ENCODE measurements at regions not wholly inside any gene's neighbourhood (a gene's known extent, or its start where the extent isn't known, plus 50 kb on each side); places are given as distances from the start of the nearest gene placed in this dataset.

GRCh38 chr3:30193625-30194044 is 412.8 kb upstream of the TGFBR2 start:
- no peak for TF ChIP-seq CTCF (IDR thresholded peaks at IDR 0.05; ENCODE audit: extremely low read depth, low read depth, low read length)
- H3K9me3 ChIP-seq (ENCODE audit: low read depth, low read length), result no peaks in the 10 kb centered on the region
- no peaks in the 10 kb centered on the region for H3K36me3 ChIP-seq (ENCODE audit: insufficient read depth, low read length)
- H4K20me1 ChIP-seq (ENCODE audit: insufficient read depth, low read length), result no peaks in the 10 kb centered on the region
- no peak for DNase-seq (ENCODE audit: insufficient read length, low spot score, missing footprints)
- H3K4me3 ChIP-seq (ENCODE audit: insufficient read depth, low read length), result no peak overlapping the region
- H2AFZ ChIP-seq (ENCODE audit: low read length), result no peak overlapping the region
- H3K4me2 ChIP-seq (ENCODE audit: insufficient read depth, low read length), result no peak overlapping the region
- H3K27ac ChIP-seq (ENCODE audit: low read depth, low read length), result no peak overlapping the region
- H3K79me2 ChIP-seq (ENCODE audit: insufficient read depth, low read length), result no peaks in the 10 kb centered on the region
- H3K4me1 ChIP-seq (ENCODE audit: insufficient read depth, low read length), result peaks cover 8% of the 10 kb centered on the region
- no peaks in the 10 kb centered on the region for H3K27me3 ChIP-seq (ENCODE audit: insufficient read depth, low read length)

- Histone ChIP-seq H3K4me3 (ENCODE audit: insufficient read depth, low read length) (no peak overlapping the region), H3K9me3 (ENCODE audit: low read depth, low read length) (no peaks in the 10 kb centered on the region), H3K27ac (ENCODE audit: low read depth, low read length) (no peak overlapping the region), H3K4me2 (ENCODE audit: insufficient read depth, low read length) (no peak overlapping the region), H3K79me2 (ENCODE audit: insufficient read depth, low read length) (no peaks in the 10 kb centered on the region), H2AFZ (ENCODE audit: low read length) (no peak overlapping the region), H3K4me1 (ENCODE audit: insufficient read depth, low read length) (peaks cover 21% of the 10 kb centered on the region), H3K36me3 (ENCODE audit: insufficient read depth, low read length) (no peaks in the 10 kb centered on the region), H3K27me3 (ENCODE audit: insufficient read depth, low read length) (no peaks in the 10 kb centered on the region), H4K20me1 (ENCODE audit: insufficient read depth, low read length) (no peaks in the 10 kb centered on the region)
- TF ChIP-seq CTCF (IDR thresholded peaks at IDR 0.05; ENCODE audit: extremely low read depth, low read depth, low read length), result no peak
- no peak for DNase-seq (ENCODE audit: insufficient read length, low spot score, missing footprints)
Measured at GRCh38 chr3:30195352-30195751, 411.0 kb upstream of the TGFBR2 start.

- Histone ChIP-seq H3K36me3 (ENCODE audit: insufficient read depth, low read length) (no peaks in the 10 kb centered on the region), H3K4me3 (ENCODE audit: insufficient read depth, low read length) (no peak overlapping the region), H3K4me2 (ENCODE audit: insufficient read depth, low read length) (no peak overlapping the region), H3K4me1 (ENCODE audit: insufficient read depth, low read length) (peaks cover 35% of the 10 kb centered on the region), H3K9me3 (ENCODE audit: low read depth, low read length) (no peaks in the 10 kb centered on the region), H3K79me2 (ENCODE audit: insufficient read depth, low read length) (no peaks in the 10 kb centered on the region), H4K20me1 (ENCODE audit: insufficient read depth, low read length) (no peaks in the 10 kb centered on the region), H3K27ac (ENCODE audit: low read depth, low read length) (no peak overlapping the region), H2AFZ (ENCODE audit: low read length) (peak overlapping the region; percentile 21), H3K27me3 (ENCODE audit: insufficient read depth, low read length) (no peaks in the 10 kb centered on the region)
- TF ChIP-seq CTCF (IDR thresholded peaks at IDR 0.05; ENCODE audit: extremely low read depth, low read depth, low read length), result no peak
- DNase-seq (ENCODE audit: insufficient read length, low spot score, missing footprints), result no peak
Measured at GRCh38 chr3:30198162-30198561, 408.2 kb upstream of the TGFBR2 start.

- Histone ChIP-seq H3K4me3 (ENCODE audit: insufficient read depth, low read length) (no peak overlapping the region), H3K9me3 (ENCODE audit: low read depth, low read length) (no peaks in the 10 kb centered on the region), H4K20me1 (ENCODE audit: insufficient read depth, low read length) (no peaks in the 10 kb centered on the region), H3K27ac (ENCODE audit: low read depth, low read length) (peak overlapping the region; percentile 47), H3K4me2 (ENCODE audit: insufficient read depth, low read length) (peak overlapping the region; percentile 62), H3K36me3 (ENCODE audit: insufficient read depth, low read length) (no peaks in the 10 kb centered on the region), H3K4me1 (ENCODE audit: insufficient read depth, low read length) (peaks cover 41% of the 10 kb centered on the region), H2AFZ (ENCODE audit: low read length) (peak overlapping the region; percentile 34), H3K27me3 (ENCODE audit: insufficient read depth, low read length) (no peaks in the 10 kb centered on the region), H3K79me2 (ENCODE audit: insufficient read depth, low read length) (no peaks in the 10 kb centered on the region)
- DNase-seq (ENCODE audit: insufficient read length, low spot score, missing footprints), result no peak
- TF ChIP-seq CTCF (IDR thresholded peaks at IDR 0.05; ENCODE audit: extremely low read depth, low read depth, low read length), result peak; percentile 84
Measured at GRCh38 chr3:30199096-30199759, 407.2 kb upstream of the TGFBR2 start.
